ENCODE measurements at regions not wholly inside any gene's neighbourhood (a gene's known extent, or its start where the extent isn't known, plus 50 kb on each side); places are given as distances from the start of the nearest gene placed in this dataset.

DNA sequence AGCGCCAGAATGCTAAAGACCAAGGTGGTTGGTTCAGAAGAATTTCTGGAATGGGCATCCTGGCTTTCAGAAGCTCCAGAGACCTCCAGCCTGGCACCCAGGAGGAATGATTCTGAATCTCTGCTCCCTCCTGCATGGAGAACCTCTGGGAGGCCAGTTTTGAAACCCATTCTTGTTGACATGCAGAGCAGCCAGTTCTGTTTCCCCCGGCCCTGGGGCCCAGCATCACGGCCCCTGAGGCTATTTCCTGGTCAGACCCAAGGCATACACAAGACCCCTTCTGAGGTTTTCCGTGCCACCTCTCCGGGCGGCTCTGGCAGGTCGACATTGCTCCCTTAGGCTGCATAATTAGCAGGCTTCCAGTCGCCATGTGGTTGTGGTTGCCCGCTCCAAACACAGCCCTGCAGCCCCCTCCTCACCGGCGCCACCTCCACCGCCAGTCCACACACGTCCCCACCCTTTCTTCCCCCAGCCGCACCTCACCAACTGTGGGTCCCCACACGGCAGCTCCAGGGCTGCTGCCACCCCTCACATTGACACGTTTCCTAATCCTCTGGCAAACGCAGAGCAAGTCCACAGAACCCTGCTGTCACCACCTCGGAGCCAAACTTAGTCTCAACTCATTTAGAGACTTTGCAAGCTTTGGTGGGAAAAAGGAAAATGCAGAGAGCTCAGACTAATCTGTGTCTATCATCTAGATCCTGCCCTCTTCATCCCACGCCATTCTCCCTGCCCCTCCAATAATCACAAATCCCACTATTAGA lies 367.1 kb downstream of the SOX9 start:
- TF ChIP-seq POLR2AphosphoS5 (IDR thresholded peaks at IDR 0.05; ENCODE audit: borderline replicate concordance, low read depth, low read length) (no peak), EZH2 (IDR thresholded peaks at IDR 0.05) (no peak), FOXP2 (optimal IDR thresholded peaks at IDR 0.05; ENCODE audit: control extremely low read depth, extremely low read length, insufficient read depth) (no peak)

Measured in SK-N-MC (cell line).